ENCODE measurements at regions not wholly inside any gene's neighbourhood (a gene's known extent, or its start where the extent isn't known, plus 50 kb on each side); places are given as distances from the start of the nearest gene placed in this dataset.
"Not testable (repeated sequence)": the region's sequence is repeated elsewhere in the genome, so short reads cannot be mapped to it uniquely, and the experiment has no call there.

GRCh38 chr10:29204070-29204800, 84.6 kb upstream of the LYZL1 start:
- no peak for DNase-seq (ENCODE audit: low read depth)

- no peak for DNase-seq (ENCODE audit: low read depth)
Measured at GRCh38 chr10:29205787-29206186, 83.1 kb upstream of the LYZL1 start.

- no peak for DNase-seq (ENCODE audit: low read depth)
Measured at GRCh38 chr10:29208845-29209244, 80.0 kb upstream of the LYZL1 start.

DNA sequence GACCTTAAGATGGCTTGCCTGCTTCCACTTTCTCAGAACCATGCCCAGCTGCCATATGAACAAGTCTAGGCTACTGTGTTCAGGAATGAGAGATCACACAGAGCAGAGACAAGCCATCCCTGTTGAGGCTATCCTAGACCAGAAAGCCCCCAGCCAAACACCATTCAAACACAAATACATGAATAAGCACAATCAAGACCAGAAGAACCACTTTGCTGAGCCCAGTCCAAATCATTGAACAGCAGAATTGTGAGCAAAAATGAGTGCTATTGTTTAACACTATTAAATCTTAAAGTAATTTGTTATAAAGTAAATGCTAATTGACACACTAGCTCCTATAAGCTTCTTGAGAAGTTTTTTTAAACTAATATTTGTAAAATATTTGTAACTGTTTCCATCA, 79.0 kb upstream of the LYZL1 start:
- DNase-seq (ENCODE audit: low read depth) = no peak

GRCh38 chr10:29210266-29210868, 78.5 kb upstream of the LYZL1 start:
- no peak for DNase-seq (ENCODE audit: low read depth)

DNA sequence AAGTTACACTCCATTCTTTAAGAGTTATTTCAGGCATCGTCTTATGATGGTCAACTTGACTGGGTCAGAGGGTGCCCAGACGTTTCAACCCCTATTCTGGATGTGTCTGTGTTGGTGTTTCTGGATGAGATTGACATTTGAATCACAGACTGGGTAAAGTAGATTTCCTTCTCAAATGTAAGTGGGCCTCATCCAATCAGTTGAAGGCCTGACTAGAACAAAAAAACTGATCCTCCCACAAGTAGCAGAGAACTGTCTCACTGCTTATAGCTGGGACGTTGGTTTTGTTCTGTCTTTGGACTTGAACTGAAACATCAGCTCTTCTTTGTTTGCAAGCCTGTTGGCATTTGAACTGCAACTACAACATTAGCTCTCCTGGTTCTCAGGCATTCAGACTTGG, 76.3 kb upstream of the LYZL1 start:
- no peak for DNase-seq (ENCODE audit: low read depth)

GRCh38 chr10:29214551-29214950, 74.3 kb upstream of the LYZL1 start:
- DNase-seq (ENCODE audit: low read depth) = no peak

DNA sequence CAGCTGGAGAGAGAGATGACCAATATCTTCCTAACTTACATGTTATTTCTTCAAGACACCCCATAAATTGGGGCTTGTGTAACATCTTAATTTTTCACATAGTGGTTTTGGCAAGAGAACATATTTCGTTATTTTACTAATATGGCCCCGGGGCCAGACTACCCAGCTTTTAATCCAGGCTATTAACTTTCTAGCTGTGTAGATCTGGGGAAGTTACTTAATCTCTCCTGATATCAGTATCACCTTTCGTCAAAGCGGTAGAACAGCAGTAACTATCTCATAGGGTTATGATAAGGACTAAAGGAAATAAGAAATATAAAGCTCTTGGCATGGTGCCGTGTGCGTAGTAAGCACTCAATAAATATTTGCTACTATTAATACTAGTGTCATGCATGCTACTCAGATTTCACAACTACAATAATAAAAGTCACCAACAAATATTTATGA, 71.6 kb upstream of the LYZL1 start:
- DNase-seq (ENCODE audit: low read depth) = no peak

DNA sequence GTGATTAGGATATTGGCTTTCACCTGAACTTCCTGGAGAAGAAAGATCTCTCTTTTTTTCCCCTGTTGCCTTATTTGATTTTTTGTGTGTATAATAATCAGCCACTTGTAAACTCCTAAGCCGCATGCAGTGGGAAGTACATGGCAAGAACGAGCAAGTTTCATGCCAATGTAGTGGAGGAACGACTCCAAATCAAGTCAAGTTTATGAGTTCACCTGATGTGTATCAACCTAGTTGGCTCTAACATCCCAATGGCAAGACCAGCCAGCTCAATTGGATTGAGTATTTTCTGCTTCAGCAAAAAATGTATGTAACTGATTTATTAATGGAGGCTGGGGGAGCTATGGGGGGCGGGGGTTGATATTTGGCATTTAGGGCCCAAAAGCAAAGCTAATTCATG, 65.5 kb upstream of the LYZL1 start:
- DNase-seq (ENCODE audit: low read depth) = no peak

DNA sequence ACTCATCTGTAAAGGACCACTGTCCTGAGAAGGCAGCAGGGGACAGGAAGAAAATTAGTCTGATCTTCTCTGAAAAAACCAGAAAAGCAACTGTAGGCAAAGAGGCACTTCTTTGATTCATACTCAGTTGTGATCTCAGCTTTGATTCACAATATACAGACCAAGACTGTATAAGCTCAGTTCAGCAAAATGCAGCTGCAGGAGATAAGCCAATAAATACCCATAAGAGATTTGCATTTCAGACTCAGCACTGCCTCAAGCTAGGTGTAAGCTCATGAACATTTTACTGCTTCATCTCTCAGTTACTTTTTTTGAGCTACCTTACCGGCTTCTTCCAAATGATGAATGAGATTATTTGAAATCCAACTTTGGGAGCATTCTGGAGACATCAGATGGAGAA, 64.2 kb upstream of the LYZL1 start:
- no peak for DNase-seq (ENCODE audit: low read depth)

DNA sequence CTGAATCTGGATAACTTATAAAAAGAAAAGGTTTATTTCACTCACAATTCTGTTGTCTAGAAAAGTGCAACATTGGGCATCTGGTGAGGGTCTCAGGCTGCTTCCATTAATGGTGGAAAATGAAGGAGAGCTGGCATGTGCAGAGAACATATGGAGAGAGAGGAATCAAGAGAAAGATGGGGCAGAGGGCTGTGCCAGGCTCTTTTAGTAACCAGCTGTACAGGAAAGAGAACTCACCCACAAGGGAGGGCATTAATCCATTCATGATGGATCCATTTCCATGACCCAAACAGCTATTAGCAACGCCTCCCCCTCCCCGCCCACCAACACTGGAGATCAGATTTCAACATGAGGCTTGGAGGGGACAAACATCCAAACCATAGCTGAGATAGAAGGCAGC, 61.7 kb upstream of the LYZL1 start:
- DNase-seq (ENCODE audit: low read depth) = no peak

DNA sequence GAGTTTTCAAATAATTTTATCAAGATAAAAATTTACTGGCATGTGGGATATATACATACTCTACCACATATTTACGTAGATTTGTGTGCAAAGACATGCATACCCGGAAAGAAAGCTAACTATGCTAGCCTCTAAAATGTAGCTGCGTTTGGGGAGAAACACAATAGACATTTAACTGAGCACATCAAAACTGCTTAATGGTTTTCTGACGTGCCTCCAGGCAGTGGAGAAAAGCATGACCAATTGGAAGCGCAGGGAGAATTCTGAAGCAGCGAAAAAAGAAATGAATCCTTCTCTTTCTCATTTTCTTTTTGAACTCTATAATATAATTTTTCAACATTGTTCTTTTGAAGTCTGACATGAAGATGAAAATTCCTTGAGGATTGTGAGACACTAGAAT, 60.3 kb upstream of the LYZL1 start:
- no peak for DNase-seq (ENCODE audit: low read depth)

- no peak for DNase-seq (ENCODE audit: low read depth)
Measured at GRCh38 chr10:29229258-29229705, 59.6 kb upstream of the LYZL1 start.

GRCh38 chr10:29236910-29237309, 52.0 kb upstream of the LYZL1 start:
- DNase-seq (ENCODE audit: low read depth) = not testable (repeated sequence)

DNA sequence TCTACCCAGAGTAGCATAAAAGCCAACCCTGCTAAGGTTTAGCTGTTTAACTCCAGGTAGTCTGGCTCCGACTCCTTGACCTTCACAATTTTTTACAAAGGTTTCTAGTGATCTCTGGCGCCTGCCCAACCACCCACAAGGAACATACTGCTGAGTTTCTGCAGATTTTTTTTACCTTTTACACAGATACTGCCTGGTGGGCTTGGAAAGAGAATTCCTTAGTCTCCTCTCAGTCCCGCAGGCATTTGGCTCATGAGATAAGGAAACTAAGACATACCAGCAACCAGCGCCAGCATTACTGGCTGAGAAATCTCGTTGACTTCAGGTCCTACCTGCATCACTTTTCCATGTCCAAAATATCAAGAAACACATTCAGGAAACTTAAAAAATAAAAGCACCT, 51.1 kb upstream of the LYZL1 start:
- no peak for DNase-seq (ENCODE audit: low read depth)

- DNase-seq (ENCODE audit: low read depth) = no peak
Measured at GRCh38 chr10:29238523-29239135, 50.2 kb upstream of the LYZL1 start.
